HCT116 (cell line): ENCODE measurements at regions not wholly inside any gene's neighbourhood (a gene's known extent, or its start where the extent isn't known, plus 50 kb on each side); places are given as distances from the start of the nearest gene placed in this dataset.

Experiments
- ATAC-seq: fragments of 200-7000 bp; cut with Tn5 transposase; 2 replicates; pipeline ENCODE4 v1.9.1; 2020; ENCODE audit warnings: mild to moderate bottlenecking, moderate library complexity
- BruUV-seq: library from RNA; stranded (reverse); fragments of 400-500 nt; replicated peaks from 2 replicates; lab custom pipeline; 2021; lab: Mats Ljungman, UMichigan
- CTCF ChIA-PET: fragments of 300-600 bp; sonication (Branson Sonifier 250); formaldehyde crosslinking; loops from one replicate; lab custom pipeline; 2021; ENCODE audit warnings: antibody characterized with exemption; lab: Charles Lee
- POLR2A ChIA-PET: fragments of 300-600, 350-600 bp; sonication (Branson Sonifier 250); formaldehyde crosslinking; loops from one replicate; lab custom pipeline; 2021; ENCODE audit warnings: antibody characterized with exemption; lab: Charles Lee
- RAD21 ChIA-PET, 2 experiments: fragments of 300-600 bp; sonication (Branson Sonifier 250); formaldehyde crosslinking; loops; one replicate each; lab custom pipeline; 2023; ENCODE audit warnings: low total read pairs in 2 of 2; ENCODE audit not compliant: uncharacterized antibody in 2 of 2, unreplicated experiment in 2 of 2, low non-redundant PET in 1 of 2; lab: Charles Lee
- DNase-seq: peaks from one replicate; pipeline ENCODE4 v3.0.0-alpha.2; 2010; ENCODE audit warnings: low read depth, low spot score
- H2AFZ ChIP-seq: fragments of 200-600 bp; shearing (Covaris generic), sonication (generic); 2 replicates; pipeline ENCODE4 v1.6.1; 2017; ENCODE audit warnings: low read depth, mixed run types, mixed read lengths, antibody characterized with exemption, low read length; ENCODE audit not compliant: poor library complexity, severe bottlenecking
- H3K27ac ChIP-seq: 2 replicates; pipeline ENCODE4 v1.5.1; 2012; ENCODE audit warnings: low read depth, low read length
- H3K27me3 ChIP-seq: fragments of 200-600 bp; sonication (generic); 2 replicates; pipeline ENCODE4 v1.6.1; 2016; ENCODE audit warnings: mixed run types, low read length, mixed read lengths; ENCODE audit not compliant: insufficient read depth
- H3K36me3 ChIP-seq, 2 experiments: fragments of 200-500 bp in 1 of 2; fragments of 200-600 bp in 1 of 2; sonication (Bioruptor generic) in 1 of 2; sonication (generic) in 1 of 2; 2 replicates each; pipeline versions ENCODE4 v1.5.1 to v1.6.1; 2014 to 2016; ENCODE audit warnings: low read length in 2 of 2, inconsistent platforms in 1 of 2, mixed read lengths in 1 of 2, mixed run types in 1 of 2; ENCODE audit not compliant: insufficient read depth in 2 of 2, control insufficient read depth in 1 of 2
- H3K4me1 ChIP-seq, 2 experiments: fragments of 200-600 bp in 1 of 2; sonication (generic) in 1 of 2; 2 replicates each; pipeline versions ENCODE4 v1.5.1 to v1.6.1; 2012 to 2017; ENCODE audit warnings: low read length in 2 of 2, inconsistent platforms in 1 of 2, mild to moderate bottlenecking in 1 of 2, mixed read lengths in 1 of 2, mixed run types in 1 of 2, moderate library complexity in 1 of 2; ENCODE audit not compliant: insufficient read depth in 2 of 2, control insufficient read depth in 1 of 2
- H3K4me2 ChIP-seq: fragments of 200-600 bp; sonication (generic); 2 replicates; pipeline ENCODE4 v1.6.1; 2017; ENCODE audit warnings: mixed run types, low read length, mixed read lengths
- H3K4me3 ChIP-seq, 2 experiments: fragments of 200-600 bp in 1 of 2; sonication (generic) in 1 of 2; replicated peaks in 1 of 2; 2 replicates each; pipeline ENCODE4 v1.5.1; 2011 to 2016; ENCODE audit warnings: low read length in 2 of 2, control low read depth in 1 of 2, low read depth in 1 of 2, mild to moderate bottlenecking in 1 of 2, mixed read lengths in 1 of 2, mixed run types in 1 of 2
- H3K79me2 ChIP-seq: fragments of 200-600 bp; sonication (generic); 2 replicates; pipeline ENCODE4 v1.6.1; 2017; ENCODE audit warnings: mild to moderate bottlenecking, mixed run types, low read length, moderate library complexity, mixed read lengths; ENCODE audit not compliant: insufficient read depth
- H3K9ac ChIP-seq: fragments of 200-600 bp; sonication (generic); 2 replicates; pipeline ENCODE4 v1.6.1; 2016; ENCODE audit warnings: low read length, mixed read lengths
- H3K9me2 ChIP-seq: fragments of 200-600 bp; sonication (generic), shearing (Covaris generic); 2 replicates; pipeline ENCODE4 v1.6.1; 2017; ENCODE audit warnings: mixed run types, mild to moderate bottlenecking, moderate library complexity; ENCODE audit not compliant: insufficient read depth
- H3K9me3 ChIP-seq, 2 experiments: fragments of 200-500 bp in 1 of 2; fragments of 200-600 bp in 1 of 2; sonication (Bioruptor generic) in 1 of 2; sonication (generic) in 1 of 2; 2 replicates each; pipeline ENCODE4 v1.6.1; 2014 to 2017; ENCODE audit warnings: low read length in 2 of 2, mixed read lengths in 2 of 2, inconsistent platforms in 1 of 2, low read depth in 1 of 2, mild to moderate bottlenecking in 1 of 2, mixed run types in 1 of 2, moderate library complexity in 1 of 2; ENCODE audit not compliant: control insufficient read depth in 1 of 2, insufficient read depth in 1 of 2
- H4K20me1 ChIP-seq: fragments of 200-600 bp; sonication (generic), shearing (Covaris generic); 2 replicates; pipeline ENCODE4 v1.6.1; 2017; ENCODE audit warnings: mixed run types, mild to moderate bottlenecking, moderate library complexity; ENCODE audit not compliant: insufficient read depth
- CBX3 ChIP-seq: IDR thresholded peaks from 2 replicates; pipeline ENCODE4 v1.6.1; 2012; ENCODE audit warnings: low read depth
- EZH2phosphoT487 ChIP-seq: fragments of 200-600 bp; IDR thresholded peaks from 2 replicates; pipeline ENCODE4 v1.6.1; 2018; ENCODE audit warnings: antibody characterized with exemption, borderline replicate concordance
- JUND ChIP-seq: IDR thresholded peaks from 2 replicates; pipeline ENCODE4 v1.6.1; 2012
- MAX ChIP-seq: IDR thresholded peaks from 2 replicates; pipeline ENCODE4 v1.6.1; 2012
- POLR2AphosphoS5 ChIP-seq: IDR thresholded peaks from 2 replicates; pipeline ENCODE4 v1.6.1; 2011; ENCODE audit warnings: mild to moderate bottlenecking, low read depth, low read length, moderate library complexity
- SRF ChIP-seq: IDR thresholded peaks from 2 replicates; pipeline ENCODE4 v1.6.1; 2012; ENCODE audit warnings: low read depth
- ZBTB33 ChIP-seq: IDR thresholded peaks from 2 replicates; pipeline ENCODE4 v1.6.1; 2011; ENCODE audit warnings: mild to moderate bottlenecking, low read length, moderate library complexity; ENCODE audit not compliant: insufficient replicate concordance; ENCODE audit errors: extremely low read depth
- ZFX ChIP-seq: fragments of 450-650 bp; IDR thresholded peaks from 2 replicates; pipeline ENCODE4 v1.6.1; 2017
- ZNF274 ChIP-seq: fragments of 200-500 bp; sonication (Bioruptor generic); IDR thresholded peaks from 2 replicates; pipeline ENCODE4 v1.6.1; 2014; ENCODE audit warnings: mild to moderate bottlenecking, low read depth, low read length, inconsistent platforms
- intact Hi-C: fragments of 100-400 bp; cut with micrococcal nuclease; formaldehyde crosslinking; loops from 2 replicates; pipeline ENCODE4 v1.10.0; 2022
- TF ChIP-seq, protein P1 (sequence below), 3 experiments: fragments of 200-600 bp in 1 of 3; sonication (generic) in 1 of 3; IDR thresholded peaks in 2 of 3; conservative IDR thresholded peaks in 1 of 3; 2 replicates each; pipeline ENCODE4 v1.5.1; 2012 to 2017; ENCODE audit warnings: low read depth in 2 of 3, low read length in 2 of 3, antibody characterized with exemption in 1 of 3, borderline replicate concordance in 1 of 3, control low read depth in 1 of 3, mild to moderate bottlenecking in 1 of 3, mixed read lengths in 1 of 3, mixed run types in 1 of 3, moderate library complexity in 1 of 3; ENCODE audit not compliant: insufficient read depth in 1 of 3

GRCh38 chr11:128204898-128205297 lies 382.5 kb downstream of the ETS1 start:
- Histone ChIP-seq H2AFZ (no peak overlapping the region), H3K9ac (no peak overlapping the region), H3K9me3 (no peaks in the 10 kb centered on the region), H3K27me3 (no peaks in the 10 kb centered on the region), H3K9me2 (no peaks in the 10 kb centered on the region; the same call in 1 of the 2 replicates)
- DNase-seq = no peak
- ChIA-PET CTCF (no interaction called here), RAD21 (no interaction called here)
- intact Hi-C loops = loop anchor here (5.0 kb wide), 1 partner anchor 242 kb away; no protein-coding TSS in a partner anchor
- TF ChIP-seq, protein P1, sequence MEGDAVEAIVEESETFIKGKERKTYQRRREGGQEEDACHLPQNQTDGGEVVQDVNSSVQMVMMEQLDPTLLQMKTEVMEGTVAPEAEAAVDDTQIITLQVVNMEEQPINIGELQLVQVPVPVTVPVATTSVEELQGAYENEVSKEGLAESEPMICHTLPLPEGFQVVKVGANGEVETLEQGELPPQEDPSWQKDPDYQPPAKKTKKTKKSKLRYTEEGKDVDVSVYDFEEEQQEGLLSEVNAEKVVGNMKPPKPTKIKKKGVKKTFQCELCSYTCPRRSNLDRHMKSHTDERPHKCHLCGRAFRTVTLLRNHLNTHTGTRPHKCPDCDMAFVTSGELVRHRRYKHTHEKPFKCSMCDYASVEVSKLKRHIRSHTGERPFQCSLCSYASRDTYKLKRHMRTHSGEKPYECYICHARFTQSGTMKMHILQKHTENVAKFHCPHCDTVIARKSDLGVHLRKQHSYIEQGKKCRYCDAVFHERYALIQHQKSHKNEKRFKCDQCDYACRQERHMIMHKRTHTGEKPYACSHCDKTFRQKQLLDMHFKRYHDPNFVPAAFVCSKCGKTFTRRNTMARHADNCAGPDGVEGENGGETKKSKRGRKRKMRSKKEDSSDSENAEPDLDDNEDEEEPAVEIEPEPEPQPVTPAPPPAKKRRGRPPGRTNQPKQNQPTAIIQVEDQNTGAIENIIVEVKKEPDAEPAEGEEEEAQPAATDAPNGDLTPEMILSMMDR (IDR thresholded peaks at IDR 0.05 in 2 of 3, conservative IDR thresholded peaks at IDR 0.05 in 1 of 3; ENCODE audit: borderline replicate concordance in 1 of 3, insufficient read depth in 1 of 3, low read depth in 2 of 3, low read length in 2 of 3) = no peak
- TF ChIP-seq CBX3 (no peak), POLR2AphosphoS5 (no peak), EZH2phosphoT487 (no peak), ZNF274 (no peak), ZFX (no peak), MAX (no peak), JUND (no peak), ZBTB33 (no peak), SRF (no peak)
- TF ChIP-seq, all 23 proteins: peak for 0
- H3K27ac ChIP-seq = no peak overlapping the region
- POLR2A ChIA-PET = no interaction called here
- 0 out of 4 replicates have a peak, but pooled peaks cover 0 to 5% of the 10 kb centered on the region in 2 experiments for H3K36me3 ChIP-seq
- H3K4me2 ChIP-seq = no peak overlapping the region
- H4K20me1 ChIP-seq = no peaks in the 10 kb centered on the region
- ATAC-seq = no peak
- peaks cover 27 to 35% of the 10 kb centered on the region in 2 experiments for H3K4me1 ChIP-seq
- no TSS peak for BruUV-seq
- no peak overlapping the region for H3K4me3 ChIP-seq
- no peaks in the 10 kb centered on the region for H3K79me2 ChIP-seq
